K562 (cell line): ENCODE measurements at regions not wholly inside any gene's neighbourhood (a gene's known extent, or its start where the extent isn't known, plus 50 kb on each side); places are given as distances from the start of the nearest gene placed in this dataset.

ENCODE experiments used
- ATAC-seq: fragments of 200-7000 bp; cut with Tn5 transposase; 3 replicates; pipeline ENCODE4 v1.9.1; 2020; ENCODE audit warnings: moderate library complexity
- BruUV-seq: library from RNA; stranded (reverse); fragments of 400-500 nt; replicated peaks from 2 replicates; lab custom pipeline; 2021; lab: Mats Ljungman, UMichigan
- CTCF ChIA-PET: fragments of 300-600 bp; formaldehyde crosslinking; extraction: SDS; loops from one replicate; lab custom pipeline; 2021; ENCODE audit warnings: low intra/inter-chr PET ratio; lab: Yijun Ruan, JAX
- POLR2A ChIA-PET: fragments of 300-600, 350-650 bp; sonication (Branson Sonifier 250); formaldehyde crosslinking; extraction: SDS; loops from one replicate; lab custom pipeline; 2021; ENCODE audit warnings: antibody characterized with exemption, inconsistent platforms; lab: Yijun Ruan, JAX
- DNase-seq, 4 experiments: peaks; one replicate each; pipeline versions ENCODE4 v3.0.0 to v3.0.0-alpha.2; 2011 to 2018; ENCODE audit warnings: low spot score in 3 of 4, mixed read lengths in 3 of 4; ENCODE audit errors: extremely low read depth in 1 of 4
- FAIRE-seq: peaks from 2 replicates; lab custom pipeline; 2011; peaks lifted over from hg19 to GRCh38; lab: Jason Lieb, UNC
- H2AFZ ChIP-seq: 2 replicates; pipeline ENCODE4 v1.6.0; 2011; ENCODE audit warnings: low read depth, low read length, control low read depth, inconsistent platforms
- H3K27ac ChIP-seq: fragments of 200-600 bp; 3 replicates; pipeline ENCODE4 v1.8.0; 2011; ENCODE audit warnings: low read depth, mild to moderate bottlenecking, control low read depth, inconsistent platforms, low read length, moderate library complexity, mixed read lengths; ENCODE audit errors: extremely low read depth
- H3K27me3 ChIP-seq, 2 experiments: fragments of 300-600 bp in 1 of 2; 2 replicates in 1 of 2; 3 replicates in 1 of 2; pipeline versions ENCODE4 v1.6.0 to v1.8.0; 2011; ENCODE audit warnings: inconsistent platforms in 2 of 2, low read length in 2 of 2, mild to moderate bottlenecking in 1 of 2, mixed read lengths in 1 of 2, moderate library complexity in 1 of 2; ENCODE audit not compliant: control insufficient read depth in 2 of 2, insufficient read depth in 2 of 2
- H3K36me3 ChIP-seq: fragments of 300-600 bp; 3 replicates; pipeline ENCODE4 v1.8.0; 2011; ENCODE audit warnings: mild to moderate bottlenecking, low read length, inconsistent platforms; ENCODE audit not compliant: control insufficient read depth, insufficient read depth
- H3K4me1 ChIP-seq, 2 experiments: fragments of 200-600 bp in 1 of 2; replicated peaks in 1 of 2; 2 replicates in 1 of 2; 3 replicates in 1 of 2; pipeline versions ENCODE4 v1.5.1 to v1.8.0; 2011; ENCODE audit warnings: inconsistent platforms in 2 of 2, low read length in 2 of 2, mild to moderate bottlenecking in 1 of 2, mixed read lengths in 1 of 2, moderate library complexity in 1 of 2; ENCODE audit not compliant: control insufficient read depth in 2 of 2, insufficient read depth in 2 of 2
- H3K4me2 ChIP-seq: 2 replicates; pipeline ENCODE4 v1.6.1; 2011; ENCODE audit warnings: low read length, control low read depth, inconsistent platforms, mixed read lengths; ENCODE audit not compliant: insufficient read depth
- H3K4me3 ChIP-seq: fragments of 200-600 bp; sonication (generic), shearing (Covaris generic); 2 replicates; pipeline ENCODE4 v1.5.1; 2016; ENCODE audit warnings: control low read depth, inconsistent platforms
- H3K79me2 ChIP-seq: fragments of 200-600 bp; 3 replicates; pipeline ENCODE4 v1.8.0; 2011; ENCODE audit warnings: low read length, inconsistent platforms; ENCODE audit not compliant: control insufficient read depth, insufficient read depth
- H3K9ac ChIP-seq, 2 experiments: 2 replicates each; pipeline versions ENCODE4 v1.6.0 to v1.6.1; 2011; ENCODE audit warnings: low read depth in 2 of 2, low read length in 2 of 2, control low read depth in 1 of 2, inconsistent platforms in 1 of 2, mild to moderate bottlenecking in 1 of 2, mixed read lengths in 1 of 2; ENCODE audit not compliant: insufficient read depth in 1 of 2
- H3K9me1 ChIP-seq: one replicate; pipeline ENCODE4 v1.6.0; 2011; ENCODE audit warnings: inconsistent platforms, mild to moderate bottlenecking, low read length, moderate library complexity; ENCODE audit not compliant: control insufficient read depth, insufficient read depth
- H3K9me3 ChIP-seq: replicated peaks from 2 replicates; pipeline ENCODE4 v1.5.1; 2011; ENCODE audit warnings: low read depth, low read length, inconsistent platforms; ENCODE audit not compliant: control insufficient read depth, insufficient read depth
- H4K20me1 ChIP-seq: replicated peaks from 2 replicates; pipeline ENCODE4 v1.6.1; 2011; ENCODE audit warnings: low read length, inconsistent platforms, mixed read lengths; ENCODE audit not compliant: control insufficient read depth, insufficient read depth
- BCLAF1 ChIP-seq, 2 experiments: fragments of 450-650 bp in 1 of 2; IDR thresholded peaks; 2 replicates each; pipeline ENCODE4 v1.6.1; 2011 to 2017; ENCODE audit warnings: low read depth in 2 of 2, antibody characterized with exemption in 1 of 2, borderline replicate concordance in 1 of 2, low read length in 1 of 2, mild to moderate bottlenecking in 1 of 2, mixed read lengths in 1 of 2; ENCODE audit not compliant: control insufficient read depth in 1 of 2
- KLF16 ChIP-seq: IDR thresholded peaks from 2 replicates; pipeline ENCODE4 v1.6.1; 2016; ENCODE audit warnings: antibody characterized with exemption
- MCM5 ChIP-seq: fragments of 450-650 bp; IDR thresholded peaks from 2 replicates; pipeline ENCODE4 v1.6.1; 2016; ENCODE audit warnings: low read depth
- NEUROD1 ChIP-seq: fragments of 150-350 bp; IDR thresholded peaks from 2 replicates; pipeline ENCODE4 v1.6.1; 2014; ENCODE audit warnings: borderline replicate concordance, low read length, low read depth; ENCODE audit not compliant: partially characterized antibody
- RNF219 ChIP-seq: fragments of 250-450 bp; sonication (Bioruptor Pico); IDR thresholded peaks from 2 replicates; pipeline ENCODE4 v1.5.0; 2022; ENCODE audit warnings: mild to moderate bottlenecking
- SNRNP70 ChIP-seq: fragments of 200-400 bp; formaldehyde crosslinking; optimal IDR thresholded peaks from 2 replicates; pipeline ENCODE3; 2017; ENCODE audit warnings: low read depth, low read length
- ZBTB33 ChIP-seq: sonication (generic); formaldehyde crosslinking; IDR thresholded peaks from 2 replicates; pipeline ENCODE4 v1.8.1; 2023; ENCODE audit warnings: mild to moderate bottlenecking, missing genetic modification reagents
- ZNF146 ChIP-seq: IDR thresholded peaks from one replicate; pipeline ENCODE4 v1.6.1; 2018; ENCODE audit warnings: missing compliant biosample characterization; ENCODE audit not compliant: unreplicated experiment
- ZNF644 ChIP-seq: fragments of 200-800 bp; sonication (Bioruptor generic); IDR thresholded peaks from 2 replicates; pipeline ENCODE4 v1.6.1; 2016; ENCODE audit warnings: low read depth, missing genetic modification characterization, missing compliant biosample characterization
- WGBS: fragments of 100-300 bp; shearing (Covaris generic); methylation state at CpG from one replicate; pipeline ENCODE4 v1.1.6; 2016; ENCODE audit warnings: low coverage, mixed read lengths; ENCODE audit not compliant: insufficient coverage; ENCODE audit errors: missing lambda C conversion rate; 5-methylcytosine and 5-hydroxymethylcytosine counted together
- in situ Hi-C: fragments of 300-500 bp; cut with MboI; formaldehyde crosslinking; loops from 4 replicates; pipeline ENCODE4 v1.15.0; 2018; ENCODE audit warnings: inconsistent platforms, mixed read lengths
- intact Hi-C: fragments of 100-400 bp; cut with micrococcal nuclease; formaldehyde crosslinking; loops from 2 replicates; pipeline ENCODE4 v1.14.2; 2022
- TF ChIP-seq, protein P1 (sequence below): fragments of 450-650 bp; IDR thresholded peaks from 2 replicates; pipeline ENCODE4 v1.6.1; 2016
- TF ChIP-seq, protein P2 (sequence below): sonication (generic); formaldehyde crosslinking; IDR thresholded peaks from 2 replicates; pipeline ENCODE4 v1.8.0; 2022; ENCODE audit warnings: mild to moderate bottlenecking, missing genetic modification reagents

DNA sequence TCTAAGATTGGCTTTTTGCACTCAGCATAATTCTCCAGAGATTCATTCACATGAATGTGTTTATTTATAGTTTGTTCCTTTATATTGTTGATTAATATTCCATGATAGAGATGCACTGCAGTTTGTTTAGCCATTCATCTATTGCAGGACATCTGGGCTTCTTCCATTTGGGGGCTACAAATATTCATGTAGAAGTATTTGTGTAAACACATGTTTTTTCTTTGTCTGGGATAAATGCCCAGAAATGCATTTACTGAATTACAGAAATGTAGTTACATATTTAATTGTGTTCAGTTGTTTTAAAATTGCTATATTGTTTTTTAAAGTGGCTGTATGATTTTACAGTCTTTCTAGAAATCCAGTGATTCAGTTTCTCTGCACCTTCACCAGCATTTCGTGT, 635.0 kb downstream of the ZIC1 start:
- Histone ChIP-seq H3K79me2 (no peaks in the 10 kb centered on the region), H3K27me3 (no peaks in the 10 kb centered on the region), H3K27ac (no peak overlapping the region), H3K9me3 (no peaks in the 10 kb centered on the region), H3K9ac (no peak overlapping the region), H3K4me1 (no peaks in the 10 kb centered on the region), H3K9me1 (no peaks in the 10 kb centered on the region), H2AFZ (no peak overlapping the region), H3K4me3 (no peak overlapping the region), H4K20me1 (no peaks in the 10 kb centered on the region), H3K36me3 (no peaks in the 10 kb centered on the region), H3K4me2 (no peak overlapping the region)
- FAIRE-seq (no peak), ATAC-seq (no peak), DNase-seq (no peak)
- 0% methylated on average over 1 of the region's 1 CpG for WGBS
- intact Hi-C loops = no loop called here
- BruUV-seq = no TSS peak
- in situ Hi-C loops = no loop called here
- POLR2A ChIA-PET = no interaction called here
- CTCF ChIA-PET = no interaction called here
- TF ChIP-seq SNRNP70 = no peak
- TF ChIP-seq, protein P1, sequence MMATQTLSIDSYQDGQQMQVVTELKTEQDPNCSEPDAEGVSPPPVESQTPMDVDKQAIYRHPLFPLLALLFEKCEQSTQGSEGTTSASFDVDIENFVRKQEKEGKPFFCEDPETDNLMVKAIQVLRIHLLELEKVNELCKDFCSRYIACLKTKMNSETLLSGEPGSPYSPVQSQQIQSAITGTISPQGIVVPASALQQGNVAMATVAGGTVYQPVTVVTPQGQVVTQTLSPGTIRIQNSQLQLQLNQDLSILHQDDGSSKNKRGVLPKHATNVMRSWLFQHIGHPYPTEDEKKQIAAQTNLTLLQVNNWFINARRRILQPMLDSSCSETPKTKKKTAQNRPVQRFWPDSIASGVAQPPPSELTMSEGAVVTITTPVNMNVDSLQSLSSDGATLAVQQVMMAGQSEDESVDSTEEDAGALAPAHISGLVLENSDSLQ = no peak
- no peak for TF ChIP-seq RNF219 (CRISPR knock-in tag)
- no peak for TF ChIP-seq ZNF146
- TF ChIP-seq KLF16 = no peak
- TF ChIP-seq, protein P2, sequence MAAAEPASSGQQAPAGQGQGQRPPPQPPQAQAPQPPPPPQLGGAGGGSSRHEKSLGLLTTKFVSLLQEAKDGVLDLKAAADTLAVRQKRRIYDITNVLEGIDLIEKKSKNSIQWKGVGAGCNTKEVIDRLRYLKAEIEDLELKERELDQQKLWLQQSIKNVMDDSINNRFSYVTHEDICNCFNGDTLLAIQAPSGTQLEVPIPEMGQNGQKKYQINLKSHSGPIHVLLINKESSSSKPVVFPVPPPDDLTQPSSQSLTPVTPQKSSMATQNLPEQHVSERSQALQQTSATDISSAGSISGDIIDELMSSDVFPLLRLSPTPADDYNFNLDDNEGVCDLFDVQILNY (CRISPR knock-in tag) = no peak
- no peak for TF ChIP-seq NEUROD1
- no peak for TF ChIP-seq ZBTB33 (CRISPR knock-in tag)
- TF ChIP-seq BCLAF1 (IDR thresholded peaks at IDR 0.05; ENCODE audit: borderline replicate concordance in 1 of 2, control insufficient read depth in 1 of 2, low read depth in 2 of 2, low read length in 1 of 2) = no peak
- no peak for TF ChIP-seq ZNF644
- TF ChIP-seq MCM5 = no peak
